Astrocyte (in vitro differentiated cells and primary cell): ENCODE measurements at regions not wholly inside any gene's neighbourhood (a gene's known extent, or its start where the extent isn't known, plus 50 kb on each side); places are given as distances from the start of the nearest gene placed in this dataset.

Experiments
- DNase-seq: peaks from one replicate; pipeline ENCODE4 v3.0.0-alpha.2; 2010; ENCODE audit warnings: low read depth
- FAIRE-seq: peaks from 2 replicates; lab custom pipeline; 2011; peaks lifted over from hg19 to GRCh38; lab: Jason Lieb, UNC
- H2AFZ ChIP-seq: 2 replicates; pipeline ENCODE4 v1.6.0; 2012; ENCODE audit warnings: low read depth, low read length, inconsistent platforms
- H3K27ac ChIP-seq: 2 replicates; pipeline ENCODE4 v1.5.1; 2011; ENCODE audit warnings: low read depth, low read length, inconsistent platforms
- H3K27me3 ChIP-seq: 2 replicates; pipeline ENCODE4 v1.6.0; 2011; ENCODE audit warnings: low read length, inconsistent platforms; ENCODE audit not compliant: insufficient read depth
- H3K36me3 ChIP-seq: 2 replicates; pipeline ENCODE4 v1.5.1; 2011; ENCODE audit warnings: low read length, inconsistent platforms; ENCODE audit not compliant: insufficient read depth
- H3K4me1 ChIP-seq: 2 replicates; pipeline ENCODE4 v1.5.1; 2011; ENCODE audit warnings: low read length, inconsistent platforms; ENCODE audit not compliant: insufficient read depth
- H3K4me2 ChIP-seq: 2 replicates; pipeline ENCODE4 v1.6.0; 2012; ENCODE audit warnings: low read length, inconsistent platforms
- H3K4me3 ChIP-seq: 2 replicates; pipeline ENCODE4 v1.5.1; 2011; ENCODE audit warnings: low read depth, mild to moderate bottlenecking, low read length, inconsistent platforms; ENCODE audit not compliant: insufficient read depth
- H3K79me2 ChIP-seq: 2 replicates; pipeline ENCODE4 v1.6.0; 2012; ENCODE audit warnings: mild to moderate bottlenecking, low read length, inconsistent platforms; ENCODE audit not compliant: insufficient read depth
- H3K9ac ChIP-seq: 2 replicates; pipeline ENCODE4 v1.6.0; 2012; ENCODE audit warnings: mild to moderate bottlenecking, low read length, inconsistent platforms
- H3K9me3 ChIP-seq: 2 replicates; pipeline ENCODE4 v1.5.1; 2012; ENCODE audit warnings: low read depth, mild to moderate bottlenecking, low read length, inconsistent platforms; ENCODE audit not compliant: insufficient read depth
- H4K20me1 ChIP-seq: 2 replicates; pipeline ENCODE4 v1.6.0; 2012; ENCODE audit warnings: low read length, inconsistent platforms; ENCODE audit not compliant: insufficient read depth
- H3K27ac Mint-ChIP-seq: one replicate; pipeline ENCODE4 v1.8.0; 2021; ENCODE audit warnings: mild to moderate bottlenecking, mixed read lengths; ENCODE audit not compliant: unreplicated experiment
- H3K27me3 Mint-ChIP-seq: one replicate; pipeline ENCODE4 v1.8.0; 2021; ENCODE audit warnings: low read depth, mixed read lengths; ENCODE audit not compliant: unreplicated experiment
- H3K36me3 Mint-ChIP-seq: one replicate; pipeline ENCODE4 v1.8.0; 2021; ENCODE audit warnings: low read depth, mixed read lengths; ENCODE audit not compliant: unreplicated experiment
- H3K4me1 Mint-ChIP-seq: one replicate; pipeline ENCODE4 v1.8.0; 2021; ENCODE audit warnings: low read depth, mixed read lengths; ENCODE audit not compliant: unreplicated experiment
- H3K4me3 Mint-ChIP-seq: one replicate; pipeline ENCODE4 v1.8.0; 2021; ENCODE audit warnings: mild to moderate bottlenecking, moderate library complexity, mixed read lengths; ENCODE audit not compliant: unreplicated experiment
- H3K9me3 Mint-ChIP-seq: one replicate; pipeline ENCODE4 v1.8.0; 2021; ENCODE audit warnings: mild to moderate bottlenecking, mixed read lengths; ENCODE audit not compliant: unreplicated experiment
- EZH2 ChIP-seq: IDR thresholded peaks from 2 replicates; pipeline ENCODE4 v1.6.1; 2012; ENCODE audit warnings: mild to moderate bottlenecking, low read length, inconsistent platforms; ENCODE audit not compliant: insufficient read depth
- TF ChIP-seq, protein P1 (sequence below): IDR thresholded peaks from 2 replicates; pipeline ENCODE4 v1.5.1; 2011; ENCODE audit warnings: low read depth, mild to moderate bottlenecking, inconsistent platforms, low read length, moderate library complexity; ENCODE audit not compliant: insufficient read depth

DNA sequence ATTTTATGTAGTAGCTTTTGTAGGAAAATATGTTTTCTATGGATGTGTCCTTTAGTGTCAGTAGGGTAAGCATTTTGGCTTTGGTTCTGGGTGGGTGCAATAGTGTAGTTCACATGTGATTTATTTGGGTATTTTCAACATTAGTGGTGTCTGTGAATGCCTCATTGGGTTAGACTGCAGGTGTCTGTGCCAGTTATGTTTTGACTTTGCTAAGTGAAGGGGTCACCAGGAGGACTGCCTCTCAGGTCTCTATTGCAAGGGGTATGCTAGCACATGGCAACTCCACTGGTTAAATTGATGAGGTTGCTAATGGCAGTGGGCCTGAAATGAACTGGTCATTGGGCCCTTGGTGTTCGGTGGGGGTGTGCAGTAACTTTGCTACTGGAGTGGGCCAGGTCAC lies 467.1 kb downstream of the NAF1 start:
- Histone ChIP-seq H2AFZ (no peak overlapping the region), H4K20me1 (no peaks in the 10 kb centered on the region), H3K9me3 (no peaks in the 10 kb centered on the region), H3K4me1 (no peaks in the 10 kb centered on the region), H3K27me3 (no peaks in the 10 kb centered on the region), H3K4me2 (no peak overlapping the region), H3K4me3 (no peak overlapping the region), H3K27ac (no peak overlapping the region), H3K79me2 (no peaks in the 10 kb centered on the region), H3K36me3 (no peaks in the 10 kb centered on the region), H3K9ac (no peak overlapping the region)
- Mint-ChIP-seq H3K4me1 (peaks cover 4% of the 10 kb centered on the region), H3K4me3 (no peak overlapping the region), H3K9me3 (peaks cover 8% of the 10 kb centered on the region), H3K36me3 (peaks cover 4% of the 10 kb centered on the region), H3K27ac (no peak overlapping the region), H3K27me3 (no peaks in the 10 kb centered on the region)
- FAIRE-seq (no peak), DNase-seq (no peak)
- TF ChIP-seq EZH2 = no peak
- TF ChIP-seq, protein P1, sequence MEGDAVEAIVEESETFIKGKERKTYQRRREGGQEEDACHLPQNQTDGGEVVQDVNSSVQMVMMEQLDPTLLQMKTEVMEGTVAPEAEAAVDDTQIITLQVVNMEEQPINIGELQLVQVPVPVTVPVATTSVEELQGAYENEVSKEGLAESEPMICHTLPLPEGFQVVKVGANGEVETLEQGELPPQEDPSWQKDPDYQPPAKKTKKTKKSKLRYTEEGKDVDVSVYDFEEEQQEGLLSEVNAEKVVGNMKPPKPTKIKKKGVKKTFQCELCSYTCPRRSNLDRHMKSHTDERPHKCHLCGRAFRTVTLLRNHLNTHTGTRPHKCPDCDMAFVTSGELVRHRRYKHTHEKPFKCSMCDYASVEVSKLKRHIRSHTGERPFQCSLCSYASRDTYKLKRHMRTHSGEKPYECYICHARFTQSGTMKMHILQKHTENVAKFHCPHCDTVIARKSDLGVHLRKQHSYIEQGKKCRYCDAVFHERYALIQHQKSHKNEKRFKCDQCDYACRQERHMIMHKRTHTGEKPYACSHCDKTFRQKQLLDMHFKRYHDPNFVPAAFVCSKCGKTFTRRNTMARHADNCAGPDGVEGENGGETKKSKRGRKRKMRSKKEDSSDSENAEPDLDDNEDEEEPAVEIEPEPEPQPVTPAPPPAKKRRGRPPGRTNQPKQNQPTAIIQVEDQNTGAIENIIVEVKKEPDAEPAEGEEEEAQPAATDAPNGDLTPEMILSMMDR = no peak

DNA sequence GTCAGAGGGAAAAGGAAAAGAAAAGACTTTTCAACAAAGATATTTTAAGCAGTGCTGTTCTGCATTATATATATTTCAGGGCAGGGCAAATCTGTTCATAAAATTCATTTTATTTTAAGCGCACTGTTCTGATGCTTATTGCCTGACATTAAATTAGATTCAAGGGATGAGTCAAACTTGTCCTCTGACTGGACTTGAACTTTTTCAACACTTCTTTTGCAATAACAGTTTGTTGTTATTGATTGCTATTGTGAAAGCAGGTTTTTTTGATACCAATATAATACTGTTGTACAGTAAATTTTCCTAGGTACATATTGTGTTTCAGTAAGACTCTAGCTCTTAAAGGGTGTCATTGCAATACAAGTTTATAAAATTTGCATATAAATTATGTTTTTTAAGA lies 481.3 kb downstream of the NAF1 start:
- FAIRE-seq (no peak), DNase-seq (no peak)
- no peaks in the 10 kb centered on the region for H3K27me3 ChIP-seq
- no peaks in the 10 kb centered on the region for H3K9me3 ChIP-seq
- H3K4me1 Mint-ChIP-seq = peaks cover 26% of the 10 kb centered on the region
- H3K4me1 ChIP-seq = peaks cover 14% of the 10 kb centered on the region
- H3K79me2 ChIP-seq = no peaks in the 10 kb centered on the region
- no peak overlapping the region for H2AFZ ChIP-seq
- H3K4me3 ChIP-seq = no peak overlapping the region
- H4K20me1 ChIP-seq = no peaks in the 10 kb centered on the region
- no peak overlapping the region for H3K27ac Mint-ChIP-seq
- H3K36me3 ChIP-seq = no peaks in the 10 kb centered on the region
- H3K4me2 ChIP-seq = no peak overlapping the region
- H3K4me3 Mint-ChIP-seq = no peak overlapping the region
- no peak overlapping the region for H3K27ac ChIP-seq
- H3K9me3 Mint-ChIP-seq = no peaks in the 10 kb centered on the region
- H3K36me3 Mint-ChIP-seq = no peaks in the 10 kb centered on the region
- no peaks in the 10 kb centered on the region for H3K27me3 Mint-ChIP-seq
- TF ChIP-seq, protein P1 = no peak
- TF ChIP-seq EZH2 = no peak
- no peak overlapping the region for H3K9ac ChIP-seq

DNA sequence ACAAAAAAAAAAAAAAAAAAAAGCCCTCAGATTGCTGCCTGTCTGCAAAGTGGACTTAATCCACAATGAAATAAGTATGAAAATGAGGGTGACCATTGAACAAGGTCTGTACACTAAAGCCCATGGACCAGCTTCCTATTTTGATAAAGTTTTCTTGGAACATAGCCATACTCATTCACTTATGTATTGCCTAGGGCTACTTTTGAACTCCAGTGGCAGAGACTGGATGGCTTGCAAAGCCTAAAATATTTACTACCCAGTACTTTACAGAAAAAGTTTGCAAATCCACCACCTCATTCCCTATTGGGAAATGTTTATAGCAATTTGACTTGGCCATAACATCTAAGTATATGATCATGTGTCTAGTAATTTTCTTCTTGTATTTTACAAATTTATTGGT lies 481.7 kb downstream of the NAF1 start:
- Histone ChIP-seq H3K27me3 (no peaks in the 10 kb centered on the region), H3K9ac (no peak overlapping the region), H3K79me2 (no peaks in the 10 kb centered on the region), H4K20me1 (no peaks in the 10 kb centered on the region), H2AFZ (no peak overlapping the region), H3K36me3 (no peaks in the 10 kb centered on the region), H3K4me3 (no peak overlapping the region), H3K9me3 (no peaks in the 10 kb centered on the region), H3K4me2 (no peak overlapping the region), H3K27ac (no peak overlapping the region), H3K4me1 (peaks cover 14% of the 10 kb centered on the region)
- TF ChIP-seq, protein P1 = no peak
- no peak for TF ChIP-seq EZH2
- DNase-seq (no peak), FAIRE-seq (no peak)
- Mint-ChIP-seq H3K36me3 (no peaks in the 10 kb centered on the region), H3K4me1 (peaks cover 26% of the 10 kb centered on the region), H3K27ac (no peak overlapping the region), H3K9me3 (no peaks in the 10 kb centered on the region), H3K4me3 (no peak overlapping the region), H3K27me3 (no peaks in the 10 kb centered on the region)
